ENCODE measurements at regions not wholly inside any gene's neighbourhood (a gene's known extent, or its start where the extent isn't known, plus 50 kb on each side); places are given as distances from the start of the nearest gene placed in this dataset.

- no peak for DNase-seq (ENCODE audit: low spot score, unreplicated experiment)
- peaks cover 2% of the 10 kb centered on the region for H3K36me3 Mint-ChIP-seq (ENCODE audit: insufficient read depth)
- H3K27me3 Mint-ChIP-seq = no peaks in the 10 kb centered on the region
- no peak for TF ChIP-seq CTCF (IDR thresholded peaks at IDR 0.05; ENCODE audit: unreplicated experiment)
- no peak overlapping the region for H3K4me3 Mint-ChIP-seq (ENCODE audit: low read depth)
- H3K9me3 Mint-ChIP-seq (ENCODE audit: low read depth) = peaks cover 9% of the 10 kb centered on the region
- no peak overlapping the region for H3K27ac Mint-ChIP-seq
- peaks cover 12% of the 10 kb centered on the region for H3K4me1 Mint-ChIP-seq (ENCODE audit: low read depth)
These were observed 523.9 kb downstream of the PLOD2 start for GRCh38 chr3:145637105-145637504.

GRCh38 chr3:145639003-145639606 is 521.9 kb downstream of the PLOD2 start:
- no peak for TF ChIP-seq CTCF (IDR thresholded peaks at IDR 0.05; ENCODE audit: unreplicated experiment)
- Mint-ChIP-seq H3K27me3 (no peaks in the 10 kb centered on the region), H3K36me3 (ENCODE audit: insufficient read depth) (no peaks in the 10 kb centered on the region), H3K27ac (no peak overlapping the region), H3K4me1 (ENCODE audit: low read depth) (peaks cover 12% of the 10 kb centered on the region), H3K9me3 (ENCODE audit: low read depth) (no peaks in the 10 kb centered on the region), H3K4me3 (ENCODE audit: low read depth) (no peak overlapping the region)
- DNase-seq (ENCODE audit: low spot score, unreplicated experiment) = no peak

GRCh38 chr3:145639875-145640274 is 521.1 kb downstream of the PLOD2 start:
- Mint-ChIP-seq H3K9me3 (ENCODE audit: low read depth) (no peaks in the 10 kb centered on the region), H3K27ac (no peak overlapping the region), H3K27me3 (no peaks in the 10 kb centered on the region), H3K4me1 (ENCODE audit: low read depth) (peaks cover 12% of the 10 kb centered on the region), H3K36me3 (ENCODE audit: insufficient read depth) (no peaks in the 10 kb centered on the region), H3K4me3 (ENCODE audit: low read depth) (no peak overlapping the region)
- no peak for TF ChIP-seq CTCF (IDR thresholded peaks at IDR 0.05; ENCODE audit: unreplicated experiment)
- no peak for DNase-seq (ENCODE audit: low spot score, unreplicated experiment)

GRCh38 chr3:145648396-145648795 is 512.6 kb downstream of the PLOD2 start:
- H3K9me3 Mint-ChIP-seq (ENCODE audit: low read depth) = peaks cover 3% of the 10 kb centered on the region
- H3K36me3 Mint-ChIP-seq (ENCODE audit: insufficient read depth) = no peaks in the 10 kb centered on the region
- DNase-seq (ENCODE audit: low spot score, unreplicated experiment) = no peak
- H3K4me3 Mint-ChIP-seq (ENCODE audit: low read depth) = no peak overlapping the region
- TF ChIP-seq CTCF (IDR thresholded peaks at IDR 0.05; ENCODE audit: unreplicated experiment) = no peak
- H3K27ac Mint-ChIP-seq = peak overlapping the region; percentile 23
- H3K4me1 Mint-ChIP-seq (ENCODE audit: low read depth) = peaks cover 2% of the 10 kb centered on the region
- H3K27me3 Mint-ChIP-seq = no peaks in the 10 kb centered on the region

- DNase-seq (ENCODE audit: low spot score, unreplicated experiment) = no peak
- Mint-ChIP-seq H3K4me1 (ENCODE audit: low read depth) (peaks cover 2% of the 10 kb centered on the region), H3K27ac (no peak overlapping the region), H3K4me3 (ENCODE audit: low read depth) (no peak overlapping the region), H3K36me3 (ENCODE audit: insufficient read depth) (no peaks in the 10 kb centered on the region), H3K9me3 (ENCODE audit: low read depth) (peaks cover 3% of the 10 kb centered on the region), H3K27me3 (no peaks in the 10 kb centered on the region)
- no peak for TF ChIP-seq CTCF (IDR thresholded peaks at IDR 0.05; ENCODE audit: unreplicated experiment)
These were observed 511.6 kb downstream of the PLOD2 start for GRCh38 chr3:145649368-145649887.

All from progenitor cell of endocrine pancreas (in vitro differentiated cells).